Natural killer cell treated with Interleukin-12 subunit alpha and Interleukin-12 subunit beta and Interleukin-15 and Interleukin-18, amount 100 ng/mL, for 72 hours (primary cell): ENCODE measurements at regions not wholly inside any gene's neighbourhood (a gene's known extent, or its start where the extent isn't known, plus 50 kb on each side); places are given as distances from the start of the nearest gene placed in this dataset.

ENCODE experiments used
- ATAC-seq, 2 donors: fragments of 150-1000 bp; cut with Tn5 transposase in 1 of 2; sonication (Bioruptor Pico), chemical (Tn5 transposase) in 1 of 2; 2 replicates each; pipeline ENCODE4 v1.10.0; 2021
- DNase-seq: peaks from one replicate; pipeline ENCODE4 v3.0.0; 2022; ENCODE audit warnings: low spot score
- H3K27ac Mint-ChIP-seq, 2 donors: 1 replicate in 1 of 2; 2 replicates in 1 of 2; pipeline ENCODE4 v1.8.0; 2022; ENCODE audit warnings: mixed read lengths in 2 of 2, mild to moderate bottlenecking in 1 of 2, moderate library complexity in 1 of 2
- H3K27me3 Mint-ChIP-seq, 2 donors: 1 replicate in 1 of 2; 2 replicates in 1 of 2; pipeline ENCODE4 v1.8.0; 2022; ENCODE audit warnings: mixed read lengths in 2 of 2
- H3K36me3 Mint-ChIP-seq: one replicate; pipeline ENCODE4 v1.8.0; 2022; ENCODE audit warnings: mixed read lengths
- H3K4me1 Mint-ChIP-seq, 2 donors: 1 replicate in 1 of 2; 2 replicates in 1 of 2; pipeline ENCODE4 v1.8.0; 2022; ENCODE audit warnings: low read depth in 2 of 2, mixed read lengths in 2 of 2, mild to moderate bottlenecking in 1 of 2
- H3K4me3 Mint-ChIP-seq: one replicate; pipeline ENCODE4 v1.8.0; 2022; ENCODE audit warnings: mixed read lengths
- H3K9me3 Mint-ChIP-seq: 2 replicates; pipeline ENCODE4 v1.8.0; 2022; ENCODE audit warnings: mixed read lengths

DNA sequence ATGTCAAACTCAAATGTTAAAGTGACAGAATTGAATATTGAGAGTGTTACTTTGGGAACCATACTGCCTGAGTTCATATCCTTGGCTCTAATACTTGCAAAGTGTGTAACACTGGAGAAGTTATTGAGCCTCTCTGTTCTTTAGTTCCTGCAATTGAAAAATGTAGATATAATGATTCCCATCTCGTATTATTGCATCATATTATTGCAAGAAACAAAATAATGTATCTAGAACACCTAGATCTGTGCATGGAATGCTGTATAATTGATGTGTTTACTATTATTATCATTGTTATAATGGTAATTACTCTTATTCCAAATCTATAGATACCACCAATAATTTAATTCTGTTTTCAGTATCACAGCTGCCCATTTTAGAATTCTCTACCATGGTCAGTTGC lies 310.3 kb downstream of the GABRG2 start:
- Mint-ChIP-seq H3K36me3 (no peaks in the 10 kb centered on the region), H3K27me3 (no peaks in the 10 kb centered on the region), H3K4me3 (no peak overlapping the region), H3K27ac (no peak overlapping the region), H3K4me1 (no peaks in the 10 kb centered on the region), H3K9me3 (peaks cover 8% of the 10 kb centered on the region)
- DNase-seq, result no peak
- ATAC-seq, result no peak

DNA sequence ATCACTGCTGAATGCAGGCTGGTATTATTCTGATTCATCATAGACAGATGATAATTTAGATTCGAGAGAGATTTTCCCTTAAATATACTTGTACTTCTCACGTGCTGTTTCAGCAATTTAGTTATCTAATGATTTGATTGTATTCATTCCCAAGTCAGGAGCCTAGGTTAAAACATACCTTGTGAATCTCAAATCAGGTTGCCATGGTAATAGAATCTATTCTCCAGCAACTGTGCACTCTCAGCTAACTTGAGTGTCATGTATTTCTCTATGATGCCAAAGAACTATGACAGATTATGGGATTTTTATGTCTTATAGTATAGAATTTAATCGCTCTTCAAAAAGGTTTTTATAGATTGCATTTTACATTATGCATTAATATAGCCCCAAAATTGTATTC lies 315.3 kb downstream of the GABRG2 start:
- no peak for ATAC-seq
- Mint-ChIP-seq H3K9me3 (peaks cover 9% of the 10 kb centered on the region), H3K36me3 (no peaks in the 10 kb centered on the region), H3K4me3 (no peak overlapping the region), H3K4me1 (no peaks in the 10 kb centered on the region), H3K27me3 (no peaks in the 10 kb centered on the region), H3K27ac (no peak overlapping the region)
- DNase-seq, result no peak

DNA sequence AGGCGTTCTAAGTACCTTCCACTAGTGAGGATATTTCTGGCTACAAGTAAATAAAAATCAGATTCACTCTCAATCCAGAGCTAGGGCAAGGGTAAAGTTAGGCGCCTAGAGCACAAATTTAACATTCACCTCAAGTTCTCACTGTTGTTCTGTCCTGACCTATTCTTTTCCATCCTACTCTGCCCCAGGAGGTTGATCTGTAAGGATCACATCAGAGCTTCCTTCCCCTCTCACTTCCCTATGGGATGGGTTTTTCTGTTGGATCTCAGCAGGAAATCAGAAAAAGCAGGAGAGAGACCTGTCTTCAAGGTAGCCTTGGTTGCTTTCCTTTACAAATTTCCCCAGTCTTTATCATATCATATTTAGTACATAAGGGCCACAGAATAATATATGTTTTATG lies 316.7 kb downstream of the GABRG2 start:
- H3K4me1 Mint-ChIP-seq, result no peaks in the 10 kb centered on the region
- H3K36me3 Mint-ChIP-seq, result no peaks in the 10 kb centered on the region
- no peak overlapping the region for H3K4me3 Mint-ChIP-seq
- no peak overlapping the region for H3K27ac Mint-ChIP-seq
- no peak for DNase-seq
- ATAC-seq, result no peak
- peaks cover 10% of the 10 kb centered on the region for H3K9me3 Mint-ChIP-seq
- H3K27me3 Mint-ChIP-seq, result no peaks in the 10 kb centered on the region

DNA sequence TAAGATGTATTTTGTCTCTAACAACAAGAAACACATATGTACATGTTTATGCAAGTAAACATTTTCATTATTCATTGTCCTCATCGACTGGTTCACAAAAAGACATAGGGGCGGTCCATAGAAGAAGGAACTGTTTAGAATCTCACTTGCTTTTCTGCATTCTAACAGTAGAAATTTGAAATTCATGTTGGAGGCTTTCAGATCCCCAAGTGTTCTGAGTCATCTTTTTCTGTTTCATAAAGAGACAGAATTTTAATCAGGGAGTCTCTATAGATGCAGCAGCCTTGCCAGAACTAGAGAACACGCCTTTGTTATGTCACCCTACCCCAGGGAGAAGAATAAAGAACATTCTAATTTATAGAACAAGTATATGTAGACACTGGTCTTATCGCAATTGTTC lies 324.3 kb downstream of the GABRG2 start:
- Mint-ChIP-seq H3K36me3 (no peaks in the 10 kb centered on the region), H3K4me1 (no peaks in the 10 kb centered on the region), H3K9me3 (peaks cover 14% of the 10 kb centered on the region), H3K27me3 (no peaks in the 10 kb centered on the region), H3K4me3 (no peak overlapping the region), H3K27ac (no peak overlapping the region)
- ATAC-seq (no peak), DNase-seq (no peak)

DNA sequence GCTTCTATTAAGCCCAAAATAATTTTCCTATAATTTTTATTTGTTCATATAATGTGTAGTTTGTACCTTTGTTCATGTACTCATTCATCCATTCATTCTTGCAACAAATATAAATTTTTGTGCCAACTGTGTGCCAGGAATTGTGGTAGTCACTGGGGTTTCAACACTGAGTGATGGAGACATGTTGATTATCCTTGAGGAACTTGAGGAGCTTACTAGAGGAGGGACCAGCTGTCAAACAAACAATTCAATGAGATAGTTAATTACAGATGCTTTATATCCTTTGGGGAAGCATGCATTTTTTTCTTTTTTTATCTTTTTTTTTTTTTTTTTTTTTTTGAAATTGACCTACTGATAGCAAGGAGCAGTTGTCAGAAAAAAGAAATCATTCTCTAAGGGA lies 324.8 kb downstream of the GABRG2 start:
- Mint-ChIP-seq H3K4me3 (no peak overlapping the region), H3K4me1 (no peaks in the 10 kb centered on the region), H3K9me3 (peaks cover 13% of the 10 kb centered on the region), H3K27me3 (no peaks in the 10 kb centered on the region), H3K36me3 (no peaks in the 10 kb centered on the region), H3K27ac (no peak overlapping the region)
- ATAC-seq (no peak), DNase-seq (no peak)

DNA sequence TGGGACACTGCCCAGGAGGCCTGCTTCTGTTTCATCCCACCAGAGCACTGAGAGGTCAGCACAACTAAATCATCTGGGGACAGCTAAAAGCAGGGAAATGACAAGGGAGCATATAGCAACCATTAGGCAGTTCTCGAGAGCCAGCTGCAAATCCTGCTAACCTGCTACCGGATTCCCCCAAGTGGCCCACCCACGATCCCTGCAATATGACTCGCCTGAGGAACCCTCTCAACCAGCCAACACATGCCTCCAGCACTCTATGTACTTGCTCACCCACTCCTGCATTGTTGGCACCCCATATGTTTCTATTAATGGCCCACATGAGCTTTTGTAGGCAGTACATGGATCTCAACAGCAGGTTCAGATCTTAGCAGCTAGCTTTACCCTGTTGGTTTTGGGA lies 326.0 kb downstream of the GABRG2 start:
- no peaks in the 10 kb centered on the region for H3K36me3 Mint-ChIP-seq
- no peaks in the 10 kb centered on the region for H3K4me1 Mint-ChIP-seq
- DNase-seq (no peak), ATAC-seq (no peak)
- H3K4me3 Mint-ChIP-seq, result no peak overlapping the region
- H3K27ac Mint-ChIP-seq, result no peak overlapping the region
- H3K9me3 Mint-ChIP-seq, result peaks cover 13% of the 10 kb centered on the region
- no peaks in the 10 kb centered on the region for H3K27me3 Mint-ChIP-seq

DNA sequence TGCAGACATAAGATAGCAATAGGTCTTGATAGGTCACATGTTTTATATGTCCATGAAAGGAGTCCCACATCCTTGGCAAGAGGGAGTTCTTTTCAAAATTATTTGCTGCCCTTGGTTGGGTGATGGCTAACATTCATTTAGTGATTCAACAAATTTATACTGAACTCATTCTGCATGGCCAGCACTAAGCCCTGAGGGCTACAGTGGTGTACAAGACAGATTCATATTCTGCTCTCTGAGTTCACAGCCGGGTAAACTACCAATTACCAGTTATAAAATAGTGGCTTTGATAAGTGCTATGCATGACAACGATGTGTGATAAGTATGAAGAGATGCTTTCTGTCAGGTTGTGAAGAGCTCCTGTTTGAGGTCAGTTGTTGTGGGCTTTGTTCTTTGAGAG lies 340.0 kb downstream of the GABRG2 start:
- peaks cover 18% of the 10 kb centered on the region for H3K9me3 Mint-ChIP-seq
- no peaks in the 10 kb centered on the region for H3K36me3 Mint-ChIP-seq
- no peaks in the 10 kb centered on the region for H3K27me3 Mint-ChIP-seq
- no peak overlapping the region for H3K4me3 Mint-ChIP-seq
- H3K4me1 Mint-ChIP-seq, result no peaks in the 10 kb centered on the region
- ATAC-seq (no peak), DNase-seq (no peak)
- no peak overlapping the region for H3K27ac Mint-ChIP-seq

DNA sequence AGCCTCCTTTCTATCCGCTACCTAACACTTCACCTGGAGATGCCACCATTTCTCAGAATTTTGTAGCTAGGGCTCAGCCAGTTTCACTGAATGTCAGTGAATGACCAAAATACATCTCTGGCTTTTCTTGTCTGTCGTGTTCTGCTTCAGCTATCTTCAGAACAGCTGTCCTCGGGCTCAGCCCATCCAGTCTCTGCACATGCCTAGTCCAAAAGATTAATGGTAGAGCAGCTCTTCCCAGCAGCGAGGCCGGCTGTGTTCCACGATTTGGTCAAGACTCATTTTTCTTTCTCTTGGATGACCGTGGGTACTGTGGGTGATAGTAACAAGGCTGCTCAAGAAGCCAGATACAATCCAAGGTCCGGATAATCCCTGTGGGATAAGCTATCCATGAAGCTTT lies 342.8 kb downstream of the GABRG2 start:
- H3K4me1 Mint-ChIP-seq, result no peaks in the 10 kb centered on the region
- no peak overlapping the region for H3K4me3 Mint-ChIP-seq
- H3K9me3 Mint-ChIP-seq, result peaks cover 15% of the 10 kb centered on the region
- H3K36me3 Mint-ChIP-seq, result no peaks in the 10 kb centered on the region
- ATAC-seq, result no peak
- H3K27ac Mint-ChIP-seq, result no peak overlapping the region
- no peak for DNase-seq
- H3K27me3 Mint-ChIP-seq, result no peaks in the 10 kb centered on the region

DNA sequence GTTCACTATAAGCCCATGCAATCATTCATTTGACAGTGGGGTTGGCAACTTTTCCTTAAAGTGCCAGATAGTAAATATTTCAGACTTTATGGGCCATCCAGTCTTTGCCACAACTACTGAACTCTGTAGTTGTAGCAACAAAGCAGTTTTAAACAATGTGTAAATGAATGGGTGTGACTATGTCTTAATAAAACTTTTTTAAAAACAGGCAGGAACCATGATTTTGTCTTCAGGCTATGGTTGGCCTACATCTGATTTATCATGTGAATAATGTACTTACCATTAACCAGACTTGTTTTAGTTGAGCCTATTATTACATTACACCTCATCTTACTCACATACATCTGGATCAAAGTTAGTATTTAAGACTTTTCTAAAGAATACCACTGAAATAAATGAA lies 361.6 kb downstream of the GABRG2 start:
- H3K27me3 Mint-ChIP-seq, result no peaks in the 10 kb centered on the region
- DNase-seq, result no peak
- ATAC-seq, result no peak
- peaks cover 4% of the 10 kb centered on the region for H3K9me3 Mint-ChIP-seq
- H3K27ac Mint-ChIP-seq, result no peak overlapping the region
- H3K4me3 Mint-ChIP-seq, result no peak overlapping the region
- H3K4me1 Mint-ChIP-seq, result no peaks in the 10 kb centered on the region
- H3K36me3 Mint-ChIP-seq, result no peaks in the 10 kb centered on the region

DNA sequence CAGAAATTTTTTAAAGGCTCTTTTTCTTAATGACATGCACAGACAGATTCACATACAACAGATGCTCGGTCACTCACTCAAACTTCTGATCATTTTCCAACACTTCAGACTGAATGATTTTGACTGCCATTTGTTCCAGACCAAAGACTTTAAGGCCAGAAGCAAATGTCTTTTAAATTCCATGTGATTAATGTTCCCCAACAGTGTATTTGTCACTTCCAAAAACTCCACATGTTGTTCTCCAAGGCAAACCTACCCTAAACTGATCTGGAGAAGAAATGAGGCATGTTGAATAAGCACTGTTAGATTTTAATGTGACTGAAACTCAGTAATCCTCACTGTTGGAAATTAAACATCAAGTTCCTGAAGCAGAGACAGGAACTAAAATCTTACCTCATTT lies 366.7 kb downstream of the GABRG2 start:
- ATAC-seq (no peak), DNase-seq (no peak)
- Mint-ChIP-seq H3K4me3 (no peak overlapping the region), H3K9me3 (peaks cover under 1% of the 10 kb centered on the region), H3K36me3 (no peaks in the 10 kb centered on the region), H3K27me3 (no peaks in the 10 kb centered on the region), H3K4me1 (no peaks in the 10 kb centered on the region), H3K27ac (no peak overlapping the region)

DNA sequence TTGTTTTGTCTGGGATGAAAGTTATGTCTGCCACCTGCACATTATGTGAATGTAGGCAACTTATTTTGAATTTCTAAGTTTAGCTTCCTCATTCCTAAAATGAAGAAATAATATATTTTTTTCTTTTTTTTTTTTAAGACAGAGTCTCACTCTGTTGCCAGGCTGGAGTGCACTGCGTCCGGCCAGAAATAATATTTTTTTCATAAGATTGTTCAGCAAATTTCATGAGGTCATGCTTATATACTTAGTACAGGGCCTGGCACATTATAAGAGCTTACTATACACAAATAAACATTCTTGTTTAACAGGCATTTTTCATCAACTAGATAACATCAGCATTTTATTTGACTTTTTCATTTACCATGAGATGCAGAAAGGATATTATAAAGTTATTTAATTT lies 368.5 kb downstream of the GABRG2 start:
- H3K4me1 Mint-ChIP-seq, result no peaks in the 10 kb centered on the region
- DNase-seq, result no peak
- H3K36me3 Mint-ChIP-seq, result no peaks in the 10 kb centered on the region
- H3K4me3 Mint-ChIP-seq, result no peak overlapping the region
- H3K9me3 Mint-ChIP-seq, result peaks cover 3% of the 10 kb centered on the region
- no peak overlapping the region for H3K27ac Mint-ChIP-seq
- ATAC-seq, result no peak
- H3K27me3 Mint-ChIP-seq, result no peaks in the 10 kb centered on the region

DNA sequence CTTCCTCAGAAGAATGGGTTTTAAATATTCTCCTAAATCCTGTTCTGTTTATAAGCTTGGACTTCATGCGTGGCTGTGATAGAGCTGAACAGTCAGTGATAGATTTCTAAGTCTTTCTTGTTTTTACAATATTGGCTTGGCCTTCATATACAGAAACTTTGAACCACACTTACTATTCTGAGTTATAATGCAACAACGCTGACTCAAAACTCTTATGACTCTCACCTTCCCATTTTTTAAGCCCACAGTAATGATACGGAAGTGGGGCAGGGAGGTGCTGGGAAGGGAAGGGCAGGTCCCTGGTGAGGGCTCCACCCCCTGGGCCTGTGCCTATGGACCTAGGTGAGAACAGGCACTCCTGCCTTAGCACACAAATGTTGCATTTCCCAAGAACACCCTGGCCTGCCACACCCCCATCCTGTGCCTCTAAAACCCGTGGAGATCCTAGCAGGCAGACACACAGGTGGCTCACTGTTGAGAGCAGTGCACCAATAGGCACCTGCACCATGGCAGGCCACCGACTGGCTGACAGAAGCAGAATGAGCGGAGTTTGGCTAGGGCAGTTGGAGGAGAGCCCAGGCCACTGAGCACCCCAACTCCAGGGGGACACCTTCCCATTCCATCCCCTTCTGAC lies 376.7 kb downstream of the GABRG2 start:
- no peaks in the 10 kb centered on the region for H3K36me3 Mint-ChIP-seq
- no peak for DNase-seq
- ATAC-seq, result peak in 1 of 2 donors; percentile 15
- no peak overlapping the region for H3K4me3 Mint-ChIP-seq
- no peaks in the 10 kb centered on the region for H3K27me3 Mint-ChIP-seq
- H3K27ac Mint-ChIP-seq, result no peak overlapping the region
- H3K4me1 Mint-ChIP-seq, result no peaks in the 10 kb centered on the region
- peaks cover 15% of the 10 kb centered on the region for H3K9me3 Mint-ChIP-seq

DNA sequence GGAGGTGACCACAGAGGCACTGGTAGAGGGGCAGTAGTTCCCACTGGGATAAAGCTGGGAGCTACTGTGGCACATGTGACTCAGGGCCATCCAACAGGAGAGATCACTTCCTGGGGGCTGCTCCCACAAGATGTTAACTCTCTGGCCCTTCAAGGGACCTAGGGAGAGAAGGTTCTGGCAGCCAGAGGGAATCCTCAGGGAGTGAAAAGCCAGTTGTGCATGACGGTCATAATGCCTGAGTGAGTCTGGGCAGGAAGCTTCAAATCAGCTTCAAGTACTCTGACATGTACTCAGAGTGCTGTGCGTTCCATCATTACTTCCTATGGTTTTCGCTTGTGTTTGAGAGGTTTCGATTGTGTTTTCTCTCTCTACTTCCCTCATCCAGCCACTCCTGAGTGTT lies 388.5 kb downstream of the GABRG2 start:
- DNase-seq (no peak), ATAC-seq (no peak)
- Mint-ChIP-seq H3K9me3 (peaks cover 22% of the 10 kb centered on the region), H3K4me3 (no peak overlapping the region), H3K27me3 (no peaks in the 10 kb centered on the region), H3K4me1 (no peaks in the 10 kb centered on the region), H3K36me3 (peaks cover 9% of the 10 kb centered on the region), H3K27ac (no peak overlapping the region)

DNA sequence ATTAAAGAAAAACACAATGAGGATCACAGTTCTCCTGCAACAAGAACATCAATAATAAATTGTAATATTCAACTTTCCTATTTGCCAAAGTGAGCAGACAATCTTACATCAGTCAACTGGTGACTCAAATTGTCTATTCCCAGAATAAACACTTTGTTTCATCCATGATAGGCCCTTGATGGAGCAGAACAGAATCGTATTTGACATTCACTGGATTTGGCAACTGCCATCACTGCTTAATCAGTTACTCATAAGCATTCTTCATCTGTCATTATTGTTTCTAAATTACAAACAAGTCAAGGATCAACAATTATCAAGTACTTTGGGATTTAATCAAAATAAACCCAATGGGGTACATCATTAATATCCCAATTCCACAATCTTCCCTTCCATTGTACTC lies 398.4 kb downstream of the GABRG2 start:
- ATAC-seq (no peak), DNase-seq (no peak)
- H3K27me3 Mint-ChIP-seq, result no peaks in the 10 kb centered on the region
- H3K36me3 Mint-ChIP-seq, result peaks cover 5% of the 10 kb centered on the region
- no peak overlapping the region for H3K4me3 Mint-ChIP-seq
- H3K27ac Mint-ChIP-seq, result no peak overlapping the region
- peaks cover 14% of the 10 kb centered on the region for H3K9me3 Mint-ChIP-seq
- H3K4me1 Mint-ChIP-seq, result no peaks in the 10 kb centered on the region

DNA sequence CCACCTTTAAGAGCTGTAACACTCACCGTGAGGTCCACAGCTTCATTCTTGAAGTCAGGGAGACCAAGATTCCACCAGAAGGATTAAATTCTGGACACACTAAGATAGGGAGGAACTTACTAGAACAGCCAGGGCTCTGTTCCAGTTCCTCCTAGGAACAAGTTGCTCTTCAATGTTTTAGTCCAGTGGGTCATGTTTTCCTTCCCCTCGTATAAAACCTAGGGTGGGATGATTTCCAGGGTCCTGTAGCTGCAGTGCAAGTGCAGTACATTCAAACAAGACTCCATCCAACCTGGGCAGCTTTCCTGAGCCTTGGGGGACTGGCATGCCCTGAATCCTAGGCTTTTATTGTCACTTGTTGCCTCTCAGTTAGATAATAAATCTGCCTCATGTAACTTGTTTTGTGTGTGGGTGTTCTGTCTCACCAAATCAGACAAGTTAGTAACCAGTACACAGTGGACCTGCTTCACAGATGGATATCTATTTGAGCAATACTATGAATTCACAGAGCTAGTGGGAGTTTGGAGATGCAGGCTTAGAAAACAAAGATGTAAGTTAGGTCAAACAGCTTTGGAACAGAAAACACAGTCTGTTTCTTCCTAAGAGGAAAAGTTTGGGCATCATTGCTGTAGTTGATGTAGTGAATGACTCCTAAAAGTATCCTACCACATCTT lies 405.6 kb downstream of the GABRG2 start:
- Mint-ChIP-seq H3K4me1 (no peaks in the 10 kb centered on the region), H3K36me3 (no peaks in the 10 kb centered on the region), H3K4me3 (no peak overlapping the region), H3K9me3 (peaks cover 3% of the 10 kb centered on the region), H3K27ac (no peak overlapping the region), H3K27me3 (no peaks in the 10 kb centered on the region)
- ATAC-seq (no peak), DNase-seq (no peak)
